Dermis blood vessel endothelial cell (primary cell): ENCODE measurements at regions not wholly inside any gene's neighbourhood (a gene's known extent, or its start where the extent isn't known, plus 50 kb on each side); places are given as distances from the start of the nearest gene placed in this dataset.
A peak's percentile ranks its signal among the peaks of the same experiment; 100 is the strongest.
"Not testable (repeated sequence)": the region's sequence is repeated elsewhere in the genome, so short reads cannot be mapped to it uniquely, and the experiment has no call there.

Experiments
- DNase-seq: peaks from one replicate; pipeline ENCODE4 v3.0.0; 2010

DNA sequence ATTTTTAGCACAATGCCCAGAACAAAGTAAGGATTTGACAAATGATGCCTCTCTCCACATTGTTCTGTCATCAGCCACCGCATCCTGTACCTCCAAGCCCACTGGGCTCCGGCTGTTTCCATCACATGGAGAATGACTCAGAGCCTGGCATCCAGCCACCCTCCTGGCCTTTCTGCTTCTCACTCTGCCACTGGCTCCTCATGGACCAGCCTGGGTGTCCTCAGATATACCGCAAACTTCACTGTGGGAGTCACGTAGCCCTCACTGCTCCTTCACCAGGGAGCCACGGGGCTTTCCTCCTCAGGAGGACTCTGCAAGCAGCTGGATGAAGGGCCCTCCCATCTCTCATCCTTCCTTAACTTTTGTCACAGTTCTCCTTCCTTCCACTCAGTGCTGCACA lies 943.0 kb downstream of the TUBA3C start:
- not testable (repeated sequence) for DNase-seq

DNA sequence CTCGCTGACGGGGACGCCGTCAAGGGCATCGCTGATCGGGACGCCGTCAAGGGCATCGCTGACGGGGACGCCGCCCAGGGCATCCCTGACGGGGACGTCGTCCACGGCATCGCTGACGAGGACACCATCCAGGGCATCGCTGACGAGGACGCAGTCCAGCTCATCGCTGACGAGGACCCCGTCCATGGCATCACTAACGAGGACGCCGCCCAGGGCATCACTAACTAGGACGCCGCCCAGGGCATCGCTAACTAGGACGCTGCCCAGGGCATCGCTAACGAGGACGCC lies 945.2 kb downstream of the TUBA3C start:
- DNase-seq, result no peak

DNA sequence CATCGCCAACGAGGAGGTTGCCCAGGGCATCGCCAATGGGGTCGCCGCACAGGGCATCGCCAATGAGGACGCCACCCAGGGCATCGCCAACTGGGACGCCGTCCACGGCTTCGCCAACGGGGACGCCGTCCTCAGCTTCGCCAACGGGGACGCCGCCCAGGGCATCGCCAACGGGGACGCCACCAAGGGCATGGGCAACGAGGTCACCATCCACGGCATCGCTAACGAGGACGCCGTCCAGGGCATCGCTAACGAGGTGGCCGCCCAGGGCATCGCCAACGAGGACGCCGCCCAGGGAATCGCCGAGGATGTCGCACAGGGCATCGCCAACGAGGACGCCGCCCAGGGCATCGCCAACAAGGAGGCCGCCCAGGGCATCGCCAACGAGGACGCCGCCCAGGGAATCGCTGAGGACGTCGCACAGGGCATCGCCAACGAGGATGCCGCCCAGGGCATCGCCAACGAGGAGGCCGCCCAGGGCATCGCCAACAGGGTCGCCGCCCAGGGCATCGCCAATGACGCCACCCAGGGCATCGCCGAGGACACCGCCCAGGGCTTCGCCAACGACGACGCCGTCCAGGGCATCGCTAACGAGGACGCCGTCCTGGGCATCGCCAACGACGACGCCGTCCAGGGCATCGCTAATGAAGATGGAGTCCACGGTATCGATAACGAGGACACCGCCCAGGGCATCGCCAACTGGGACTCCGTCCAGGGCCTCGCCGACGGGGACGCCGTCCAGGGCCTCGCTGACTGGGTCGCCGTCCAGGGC lies 945.7 kb downstream of the TUBA3C start:
- no peak for DNase-seq

GRCh38 chr13:18235172-18235571 lies 946.5 kb downstream of the TUBA3C start:
- DNase-seq, result no peak

- DNase-seq, result not testable (repeated sequence)
Measured at GRCh38 chr13:18234451-18234850, 947.2 kb downstream of the TUBA3C start.

GRCh38 chr13:18233783-18234299 lies 947.8 kb downstream of the TUBA3C start:
- no peak for DNase-seq

GRCh38 chr13:18232994-18233782 lies 948.4 kb downstream of the TUBA3C start:
- no peak for DNase-seq

DNA sequence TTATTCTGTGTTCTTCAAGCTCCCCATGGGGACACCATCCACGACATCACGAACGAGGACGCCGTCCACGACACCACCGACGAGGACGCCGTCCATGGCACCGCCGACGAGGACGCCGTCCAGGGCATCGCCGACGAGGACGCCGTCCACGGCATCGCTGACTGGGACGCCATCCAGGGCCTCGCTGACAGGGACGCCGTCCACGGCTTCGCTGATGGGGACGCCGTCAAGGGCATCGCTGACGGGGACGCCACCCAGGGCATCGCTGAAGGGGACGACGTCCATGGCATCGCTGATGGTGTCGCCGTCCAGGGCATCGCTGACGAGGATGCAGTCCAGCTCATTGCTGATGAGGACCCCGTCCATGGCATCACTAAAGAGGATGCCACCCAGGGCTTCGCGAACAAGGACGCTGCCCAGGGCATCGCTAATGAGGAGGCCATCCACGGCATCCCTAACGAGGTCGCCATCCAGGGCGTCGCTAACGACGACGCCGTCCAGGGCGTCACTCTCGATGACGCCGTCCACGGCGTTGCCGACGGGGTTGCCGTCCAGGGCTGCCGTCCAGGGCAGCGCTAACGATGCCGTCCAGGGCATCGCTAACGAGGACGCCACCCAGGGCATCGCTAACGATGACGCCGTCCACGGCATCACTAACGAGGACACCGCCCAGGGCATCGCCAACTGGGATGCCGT lies 949.2 kb downstream of the TUBA3C start:
- DNase-seq, result no peak

- not testable (repeated sequence) for DNase-seq
Measured at GRCh38 chr13:18224411-18224810, 957.2 kb downstream of the TUBA3C start.

- not testable (repeated sequence) for DNase-seq
Measured at GRCh38 chr13:18214689-18215088, 966.9 kb downstream of the TUBA3C start.

GRCh38 chr13:18213511-18213910 lies 968.1 kb downstream of the TUBA3C start:
- not testable (repeated sequence) for DNase-seq

DNA sequence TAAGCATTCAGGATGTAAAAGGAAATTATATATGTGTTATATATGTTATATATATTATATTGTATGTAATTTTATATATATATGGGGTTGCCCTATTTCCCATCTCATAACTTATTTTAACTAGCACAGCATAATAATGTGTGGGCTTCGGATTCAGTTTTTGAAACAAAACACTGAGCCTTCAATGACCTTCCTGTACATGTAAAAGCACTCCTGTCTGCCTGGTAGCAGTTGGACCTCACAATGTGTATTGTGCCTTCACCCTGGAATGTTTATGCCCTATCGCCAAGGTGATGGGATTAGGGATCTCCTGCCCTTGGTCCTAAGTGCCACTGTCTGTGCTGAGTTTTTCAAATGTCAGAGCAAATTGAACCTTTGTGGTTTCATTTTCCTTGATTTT lies 968.8 kb downstream of the TUBA3C start:
- DNase-seq, result peak; percentile 20

GRCh38 chr13:18211752-18212560 lies 969.7 kb downstream of the TUBA3C start:
- peak; percentile 7 for DNase-seq

DNA sequence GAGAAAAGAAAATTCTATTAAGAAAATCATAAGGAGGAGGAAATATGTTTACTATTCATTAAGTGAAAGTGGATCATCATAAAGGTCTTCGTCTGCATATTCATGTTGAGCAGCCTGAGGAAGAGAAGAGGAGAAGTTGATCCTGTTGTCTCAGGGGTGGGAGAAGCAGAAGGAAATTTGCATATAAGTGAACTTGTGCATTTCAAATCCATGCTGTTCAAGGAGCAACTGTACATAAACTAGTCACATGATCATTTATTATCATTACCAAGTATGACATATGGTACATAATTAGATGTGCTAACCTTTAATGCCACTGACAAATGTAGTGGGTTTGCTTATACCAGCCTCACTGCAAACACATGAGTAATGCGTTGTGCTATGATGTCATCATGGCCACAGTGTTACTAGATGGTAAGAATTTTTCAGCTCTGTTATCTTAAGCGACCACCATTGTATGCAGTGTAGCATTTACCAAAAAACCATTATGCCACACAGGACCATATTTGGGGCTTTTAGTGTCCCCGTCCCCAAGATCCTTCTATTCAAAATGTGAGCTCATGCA lies 976.9 kb downstream of the TUBA3C start:
- not testable (repeated sequence) for DNase-seq

GRCh38 chr13:18195365-18195678 lies 986.3 kb downstream of the TUBA3C start:
- not testable (repeated sequence) for DNase-seq

GRCh38 chr13:18194631-18195364 lies 986.8 kb downstream of the TUBA3C start:
- DNase-seq, result not testable (repeated sequence)

- not testable (repeated sequence) for DNase-seq
Measured at GRCh38 chr13:18194104-18194503, 987.5 kb downstream of the TUBA3C start.
